NCI-H2107 (cell line): ENCODE measurements at regions not wholly inside any gene's neighbourhood (a gene's known extent, or its start where the extent isn't known, plus 50 kb on each side); places are given as distances from the start of the nearest gene placed in this dataset.

Experiments
- DNase-seq: peaks from one replicate; lab custom pipeline; 2025; lab: John Stamatoyannopoulos, UW

DNA sequence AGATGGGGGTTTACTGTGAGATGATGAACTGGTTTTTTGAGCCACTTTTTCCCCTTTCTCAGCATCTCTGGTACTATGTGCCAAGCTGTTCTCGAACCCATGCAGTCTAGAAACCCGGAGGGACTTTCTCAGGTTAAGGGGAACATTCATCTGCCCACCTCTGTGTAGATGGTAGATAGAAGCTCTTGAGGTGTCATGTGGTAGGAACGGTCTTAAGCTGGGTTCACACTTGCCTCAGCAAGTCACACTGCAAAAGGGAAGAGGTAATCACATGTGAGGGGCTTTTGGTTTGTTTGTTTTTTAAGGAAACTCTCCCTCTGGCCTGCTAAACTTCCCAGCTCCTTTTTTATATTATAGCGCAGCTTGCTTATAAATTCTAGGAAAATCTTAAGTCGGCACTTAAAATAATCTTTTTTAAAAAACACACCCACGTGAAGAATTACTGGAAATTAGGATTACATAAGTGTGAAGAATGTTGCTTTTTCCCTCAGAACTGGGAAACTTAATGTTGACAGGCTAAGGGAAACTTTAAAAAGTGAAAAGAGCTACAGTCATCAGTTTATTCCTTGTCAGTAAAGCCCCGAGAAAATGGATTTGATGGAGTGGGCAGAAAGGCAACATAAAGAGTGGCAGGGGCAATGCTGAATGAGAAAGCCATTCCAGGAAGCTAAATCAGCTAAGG, 430.3 kb downstream of the ARHGEF28 start:
- no peak for DNase-seq

DNA sequence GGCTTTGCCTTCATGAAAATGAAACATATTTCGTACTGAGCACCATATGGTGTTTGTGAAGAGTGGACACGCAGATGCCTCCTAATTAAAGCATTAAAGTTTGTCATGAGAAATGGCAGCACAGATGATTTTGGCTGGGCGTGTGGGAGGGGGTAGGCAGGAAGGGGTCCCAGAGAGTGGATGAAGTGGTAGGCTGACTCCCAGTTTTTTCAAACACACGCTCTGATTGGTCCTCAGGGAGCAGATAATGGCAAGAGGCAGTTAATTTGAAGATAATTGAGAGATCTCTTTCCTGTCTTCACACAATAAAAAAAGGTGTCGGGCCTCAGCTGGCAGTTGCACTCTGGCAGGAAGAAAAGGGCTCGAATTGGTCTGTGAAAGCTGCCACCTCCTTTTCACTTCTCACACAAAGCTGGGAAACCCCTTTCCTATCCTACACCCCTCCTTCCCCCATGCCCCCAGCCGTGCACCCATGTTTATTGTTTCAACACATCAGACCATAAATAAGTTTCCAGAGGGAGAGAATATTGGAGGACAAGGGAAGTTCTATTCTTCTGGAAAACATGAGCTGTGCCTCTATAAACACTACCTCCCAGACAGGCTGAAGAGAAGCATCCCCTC, 429.6 kb downstream of the ARHGEF28 start:
- DNase-seq: no peak

DNA sequence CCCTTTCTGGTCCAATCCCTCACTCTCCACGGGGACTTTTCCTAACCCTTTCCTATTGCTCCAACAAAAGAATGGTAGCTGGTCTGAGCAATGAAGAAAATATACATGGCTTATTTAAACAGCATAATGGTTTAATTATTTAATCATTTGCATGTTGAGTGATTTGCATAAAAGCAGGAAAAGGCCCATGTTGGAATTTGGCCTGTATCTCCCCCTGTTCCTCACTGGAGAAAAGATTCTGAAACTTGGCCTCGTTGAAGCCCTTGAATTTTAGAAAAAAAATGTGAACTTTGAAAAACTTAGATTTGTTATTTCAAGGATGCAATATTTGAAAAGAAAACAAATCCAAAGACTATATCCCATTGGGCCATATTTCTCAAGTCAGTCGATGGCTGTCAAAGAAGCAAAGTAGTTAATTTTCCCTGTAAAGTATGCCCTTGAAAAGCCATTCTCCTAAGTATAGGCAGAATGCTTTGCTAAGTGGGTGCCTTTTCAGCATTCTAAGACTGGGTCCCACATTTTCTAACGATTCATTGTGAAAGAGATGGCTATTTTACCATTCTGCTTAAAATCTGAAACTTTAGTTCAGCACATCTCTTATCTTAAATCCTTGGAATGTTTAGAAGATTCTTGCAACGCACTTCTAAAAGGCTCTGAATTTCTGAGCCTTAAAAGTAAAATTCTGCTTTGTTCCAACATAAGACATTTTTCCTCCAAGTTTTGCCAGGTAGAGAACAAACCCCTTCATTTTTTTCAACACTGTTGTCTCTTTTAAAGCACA, 428.8 kb downstream of the ARHGEF28 start:
- no peak for DNase-seq

DNA sequence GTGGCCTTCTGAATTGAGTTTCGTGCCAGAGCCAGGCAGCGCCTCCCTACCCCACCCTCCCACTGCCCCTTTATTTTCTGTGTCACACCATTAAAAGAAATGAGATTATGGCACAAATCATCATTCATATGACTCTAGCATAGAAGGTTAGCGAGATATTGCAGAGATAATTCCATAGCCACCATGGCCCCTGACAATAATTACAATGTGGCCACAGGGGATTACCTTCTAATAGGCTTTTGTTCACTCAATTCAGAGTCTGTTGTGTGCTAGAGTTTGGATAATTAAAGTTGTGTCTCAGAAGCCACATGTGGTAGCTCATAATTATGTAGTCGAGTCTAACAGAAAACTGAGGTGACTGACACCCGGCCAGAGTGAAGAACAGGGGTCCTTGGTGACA, 428.1 kb downstream of the ARHGEF28 start:
- no peak for DNase-seq

DNA sequence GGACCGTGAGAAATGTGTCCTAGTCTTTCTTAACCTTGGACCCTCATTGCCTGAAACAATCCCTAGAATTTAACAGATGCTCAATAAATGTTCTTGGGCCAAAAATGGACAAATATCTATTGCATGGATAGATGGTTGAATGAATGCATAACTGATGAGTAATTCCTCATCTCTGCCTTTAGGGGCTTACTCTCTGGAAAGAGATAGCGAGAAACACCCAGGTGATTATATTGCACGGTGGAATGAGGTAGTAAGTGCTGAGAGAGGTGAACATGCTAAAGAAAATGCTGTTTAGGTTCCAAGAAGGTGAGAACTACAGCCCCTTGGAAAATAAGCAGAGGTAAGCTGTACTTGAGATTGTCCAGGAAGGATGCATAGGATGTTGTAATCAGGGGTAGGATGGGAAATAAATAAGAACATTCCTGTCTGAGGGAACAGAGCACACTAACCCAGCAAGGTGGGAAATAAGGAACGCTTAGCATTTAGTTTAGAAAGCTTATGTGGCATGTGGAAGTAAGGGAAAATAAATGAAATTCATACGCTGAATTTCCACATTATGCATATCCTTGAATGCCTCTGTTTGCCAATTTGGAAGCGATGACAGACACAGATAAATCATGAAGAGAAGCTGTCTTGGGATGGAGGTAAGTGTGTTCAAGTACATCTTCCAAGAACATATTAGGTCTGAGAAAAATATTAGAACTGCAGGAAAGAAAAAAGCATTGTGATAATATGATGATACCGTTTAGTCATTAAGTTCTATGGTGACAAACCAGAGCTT, 426.6 kb downstream of the ARHGEF28 start:
- no peak for DNase-seq

DNA sequence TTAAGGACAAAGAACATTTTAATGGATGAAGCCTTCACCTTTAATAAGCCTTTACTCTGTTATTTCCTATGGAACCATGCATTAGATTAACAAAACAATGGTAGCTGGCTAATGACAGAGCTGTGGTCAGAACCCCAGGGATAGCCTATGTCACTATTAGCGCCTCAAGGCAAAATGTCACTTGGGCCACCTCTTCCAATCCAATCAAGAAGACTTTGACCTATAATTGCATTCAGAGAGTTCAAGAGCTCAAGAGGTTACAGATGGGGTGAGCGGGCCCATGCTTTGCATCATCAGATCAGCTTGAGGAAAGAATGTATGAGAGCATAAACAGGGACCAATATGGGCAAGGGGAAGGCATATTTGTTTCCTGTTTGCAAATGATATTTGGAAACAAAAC, 425.1 kb downstream of the ARHGEF28 start:
- no peak for DNase-seq

DNA sequence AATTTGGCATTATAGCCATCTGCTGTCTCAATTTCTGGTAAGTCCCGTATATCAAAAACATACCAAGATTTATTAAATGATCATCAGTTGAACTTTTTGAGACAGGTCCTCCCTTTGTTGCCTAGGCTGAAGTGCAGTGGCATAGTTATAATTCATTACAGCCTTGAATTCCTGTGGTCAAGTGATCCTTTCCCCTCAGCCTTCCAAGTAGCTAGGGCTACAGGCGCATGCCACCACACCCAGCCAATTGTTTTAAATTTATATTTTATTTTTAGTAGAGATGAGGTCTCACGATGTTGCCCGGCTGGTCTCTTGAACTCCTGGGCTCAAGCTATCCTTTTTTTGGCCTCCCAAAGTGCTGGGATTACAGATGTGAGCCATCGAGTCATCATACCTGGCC, 418.9 kb downstream of the ARHGEF28 start:
- DNase-seq: no peak

DNA sequence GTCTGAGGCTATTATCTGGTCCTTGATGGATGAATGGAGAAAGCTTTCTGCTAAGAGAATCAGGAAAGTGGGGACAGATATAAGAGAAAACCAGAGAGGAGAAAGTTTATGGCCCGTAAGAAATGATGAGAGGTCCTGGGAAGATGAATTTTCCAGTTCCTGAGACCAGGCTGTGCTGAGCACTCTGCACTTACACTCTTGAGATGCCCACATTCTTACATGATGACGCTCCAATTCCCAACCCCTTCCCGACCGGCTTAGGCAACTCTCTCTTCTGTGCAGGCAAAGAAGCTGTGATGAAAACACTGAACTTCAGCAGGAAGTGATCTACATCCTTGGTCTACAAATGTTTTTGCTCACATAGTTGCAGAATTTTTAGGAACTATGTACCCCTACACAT, 417.0 kb downstream of the ARHGEF28 start:
- DNase-seq: no peak

DNA sequence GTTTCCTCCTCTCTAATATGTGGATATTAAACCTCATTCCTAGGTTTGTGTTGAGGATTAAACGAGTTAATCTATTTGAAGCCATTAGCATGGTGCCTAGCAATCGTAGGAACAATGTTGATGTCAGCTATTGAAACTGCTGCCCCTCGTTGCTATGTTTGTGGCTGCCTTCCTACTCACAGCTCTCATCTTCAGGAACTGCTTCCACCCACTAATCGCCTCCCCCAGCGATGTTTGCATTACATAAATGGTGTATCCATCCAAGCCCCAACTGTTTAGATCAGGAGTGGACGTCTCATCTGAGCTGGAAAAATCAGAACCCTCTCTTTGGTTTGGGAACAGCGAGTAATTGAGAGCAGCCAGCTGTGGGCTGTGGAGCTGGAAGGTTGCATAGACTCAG, 416.6 kb downstream of the ARHGEF28 start:
- DNase-seq: no peak

DNA sequence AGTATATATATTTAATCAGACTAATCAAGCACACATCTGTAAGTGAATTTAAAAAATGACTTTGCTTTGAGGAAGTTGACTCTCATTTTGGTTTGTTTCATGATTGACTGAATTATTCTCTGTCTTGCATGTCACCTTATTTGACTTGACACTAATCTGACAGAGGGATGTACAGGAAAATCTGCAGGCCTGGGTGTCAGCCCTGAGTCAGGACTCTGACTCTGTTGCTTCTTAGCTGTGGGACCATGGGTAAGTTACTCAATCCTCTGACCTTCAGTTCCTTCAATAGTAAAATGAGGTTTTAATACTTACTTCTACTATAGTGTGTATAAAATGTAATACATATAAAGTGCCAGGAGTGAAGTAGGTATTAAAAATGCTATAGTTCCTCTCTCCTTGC, 415.9 kb downstream of the ARHGEF28 start:
- DNase-seq: no peak

DNA sequence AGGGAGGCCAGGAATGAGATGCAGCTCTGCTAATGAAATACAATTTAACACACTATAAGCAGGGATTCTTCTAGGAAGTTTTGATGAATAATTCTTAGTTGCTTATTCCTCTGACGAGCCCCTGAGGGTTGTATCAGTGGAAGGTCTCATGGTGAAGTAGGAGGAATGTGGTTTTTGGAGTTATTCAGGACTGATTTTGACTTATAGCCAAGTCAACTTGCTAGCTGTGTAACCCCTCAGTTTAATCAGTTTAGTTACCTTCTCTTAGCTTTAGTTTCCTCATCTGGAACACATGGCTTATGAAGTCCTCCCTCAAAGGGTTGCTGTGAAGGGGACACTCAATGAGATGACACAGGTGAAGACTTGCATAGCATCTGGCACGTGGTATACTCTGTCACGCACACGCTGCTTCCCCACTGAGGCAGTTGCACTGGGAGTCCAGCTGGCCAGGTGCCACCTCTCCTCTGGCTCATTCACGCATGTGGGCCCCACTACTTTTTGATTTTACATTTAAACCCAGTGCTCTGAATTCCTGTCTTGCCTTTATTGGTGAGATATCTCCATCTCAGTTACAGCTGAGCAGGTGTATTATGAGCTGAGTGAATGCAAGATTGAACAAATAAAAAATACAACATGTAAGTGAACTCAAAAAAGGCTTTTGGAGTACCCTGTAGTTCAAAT, 415.0 kb downstream of the ARHGEF28 start:
- DNase-seq: no peak

DNA sequence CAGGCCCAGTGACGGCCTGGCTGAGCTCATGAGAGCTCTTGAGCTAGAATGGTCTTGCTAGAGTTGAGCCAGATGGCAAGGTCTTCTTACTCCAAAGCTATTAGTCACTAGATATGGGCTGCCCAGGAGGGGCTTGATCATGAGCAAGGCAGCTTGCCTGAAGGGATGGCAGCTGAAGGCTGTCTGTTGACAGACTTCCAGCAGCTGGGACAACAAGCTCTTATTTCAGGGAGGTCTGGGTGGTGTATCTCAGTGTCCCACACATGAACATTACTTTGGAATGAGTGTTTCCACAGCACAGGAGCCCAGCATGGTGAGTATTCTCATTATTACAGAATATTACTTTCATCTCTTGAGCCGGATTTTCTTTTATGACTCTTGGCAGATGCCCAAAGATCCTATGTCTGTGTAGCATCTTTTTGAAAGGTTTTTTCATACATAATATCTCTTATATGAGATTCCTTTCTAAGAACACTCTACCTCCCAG, 414.1 kb downstream of the ARHGEF28 start:
- DNase-seq: no peak

DNA sequence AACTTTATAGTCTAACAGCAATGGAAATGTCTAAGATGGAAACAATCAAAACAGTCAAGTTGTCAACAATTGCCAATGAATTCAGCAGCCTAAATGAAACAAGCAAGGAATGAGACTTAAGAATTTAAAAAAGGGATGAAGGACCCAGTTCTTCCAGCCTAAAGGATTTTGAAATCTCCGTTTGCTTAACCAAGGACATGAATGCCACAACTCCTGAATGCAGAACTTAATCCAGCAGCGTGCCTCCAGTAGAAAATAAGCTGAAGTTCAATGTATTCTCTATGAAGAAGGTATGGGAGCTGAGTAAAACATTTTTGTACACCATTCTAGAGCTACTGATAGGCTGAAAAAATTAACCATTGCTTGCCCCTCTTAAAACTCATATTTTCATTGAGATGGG, 411.3 kb downstream of the ARHGEF28 start:
- no peak for DNase-seq

DNA sequence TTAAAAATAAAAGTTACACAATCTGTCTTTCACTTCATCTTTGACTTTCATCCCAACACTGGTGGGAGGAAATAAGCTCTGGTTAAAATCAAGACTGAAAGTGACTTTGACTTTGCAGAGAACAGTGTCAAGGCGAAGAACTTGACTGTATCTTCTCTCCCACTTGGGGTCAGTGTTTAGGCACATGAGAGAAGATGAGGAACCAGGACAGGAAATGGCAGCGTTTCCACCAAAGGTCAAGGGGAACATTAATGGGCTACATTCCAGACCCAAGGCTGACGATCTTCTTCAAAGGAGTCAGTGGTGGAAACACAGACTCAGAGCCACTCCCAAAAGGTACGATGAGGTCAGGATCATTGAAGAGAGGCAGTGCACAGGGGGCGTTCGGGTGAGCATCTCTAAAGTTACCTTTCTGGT, 409.5 kb downstream of the ARHGEF28 start:
- DNase-seq: no peak

DNA sequence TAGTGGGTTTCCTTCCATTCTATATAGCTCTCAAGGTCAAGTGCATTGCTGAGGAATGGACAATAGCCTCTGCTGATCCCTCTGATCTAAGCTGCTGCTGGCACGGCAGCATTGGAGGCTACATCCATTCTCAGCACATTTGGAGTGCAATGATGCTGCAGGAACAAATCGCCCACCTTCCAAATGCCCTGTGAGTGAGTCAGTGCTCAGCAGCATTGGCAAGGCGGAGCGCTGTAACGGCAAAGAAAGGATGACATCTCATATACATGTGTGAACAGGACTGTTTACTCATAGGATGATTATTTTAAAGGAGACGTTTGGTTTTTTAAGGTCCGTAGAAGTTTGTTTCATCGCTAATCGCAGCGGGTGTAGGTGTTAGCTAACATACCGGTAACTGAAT, 408.7 kb downstream of the ARHGEF28 start:
- DNase-seq: no peak

DNA sequence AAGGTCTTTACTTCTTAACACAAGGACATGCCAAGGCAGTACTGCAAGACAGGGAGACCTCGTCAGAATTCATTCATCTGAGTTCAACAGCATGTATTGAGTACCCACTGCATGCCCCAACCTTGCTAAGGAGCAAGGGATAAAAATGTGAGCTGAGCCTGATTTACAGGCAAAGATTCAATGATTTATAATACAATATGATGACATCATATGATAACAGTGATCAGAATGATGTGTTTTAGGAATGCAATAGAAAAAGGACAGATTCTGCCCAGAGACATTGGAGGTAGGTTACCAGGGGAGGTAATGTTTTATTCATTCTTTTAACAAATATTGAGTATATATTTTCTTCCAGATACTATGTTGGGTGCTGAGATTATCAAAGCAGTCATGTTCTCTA, 406.6 kb downstream of the ARHGEF28 start:
- no peak for DNase-seq

DNA sequence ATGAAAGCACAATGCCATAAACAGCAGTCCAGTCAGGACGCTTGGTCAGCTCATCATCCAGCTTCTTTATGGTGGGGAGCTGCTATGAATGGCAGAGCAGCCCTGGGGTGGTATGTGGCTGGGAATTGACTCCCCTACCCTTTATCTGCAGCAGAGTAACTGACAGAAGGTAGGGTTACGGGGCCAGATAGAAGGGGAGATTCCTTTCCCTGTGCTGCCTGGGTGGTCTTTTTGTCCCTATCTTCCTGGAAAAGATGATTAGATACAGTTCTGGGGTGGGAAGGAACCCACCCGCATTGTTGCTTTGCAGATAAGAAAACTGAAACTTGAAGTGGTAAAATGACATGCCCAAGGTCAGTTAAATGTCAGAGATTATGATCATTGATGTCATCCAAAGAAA, 405.5 kb downstream of the ARHGEF28 start:
- no peak for DNase-seq

DNA sequence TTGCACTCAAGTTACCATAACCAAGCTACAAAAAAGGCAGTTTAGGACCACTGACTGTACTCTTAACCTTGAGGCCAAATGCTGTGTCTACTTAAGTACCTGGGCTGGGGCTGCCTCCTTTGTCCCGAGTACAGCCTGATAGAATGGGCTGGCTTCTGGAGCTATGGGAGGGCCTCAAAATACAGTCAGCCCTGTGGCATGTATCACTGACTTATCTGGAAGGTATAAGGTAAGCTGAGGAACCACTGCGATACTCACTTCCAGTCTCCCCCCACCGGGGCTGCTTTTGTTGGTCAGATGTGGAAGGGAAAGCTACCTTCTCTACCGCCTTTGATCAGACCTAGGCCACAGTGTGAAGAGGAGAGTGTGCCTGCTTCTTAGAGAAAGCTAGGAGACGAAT, 404.8 kb downstream of the ARHGEF28 start:
- no peak for DNase-seq

DNA sequence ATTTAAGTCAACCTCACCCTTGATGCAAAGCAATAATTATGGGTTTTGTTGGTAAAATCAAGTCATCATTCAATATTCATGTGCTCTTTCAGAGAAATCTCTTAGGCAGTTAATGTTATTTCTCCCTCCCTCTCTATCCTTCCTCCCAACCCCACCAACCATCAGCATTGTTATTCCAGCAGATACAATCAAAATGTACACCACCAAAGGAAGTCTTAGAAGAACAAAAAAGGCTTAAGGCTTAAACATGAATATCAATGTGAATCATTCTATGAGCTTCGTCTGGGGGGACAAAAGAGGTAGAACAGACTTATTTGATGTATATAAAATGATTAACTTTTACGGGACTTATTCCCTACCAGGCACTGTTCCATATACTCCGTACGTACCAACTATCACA, 404.4 kb downstream of the ARHGEF28 start:
- DNase-seq: no peak

DNA sequence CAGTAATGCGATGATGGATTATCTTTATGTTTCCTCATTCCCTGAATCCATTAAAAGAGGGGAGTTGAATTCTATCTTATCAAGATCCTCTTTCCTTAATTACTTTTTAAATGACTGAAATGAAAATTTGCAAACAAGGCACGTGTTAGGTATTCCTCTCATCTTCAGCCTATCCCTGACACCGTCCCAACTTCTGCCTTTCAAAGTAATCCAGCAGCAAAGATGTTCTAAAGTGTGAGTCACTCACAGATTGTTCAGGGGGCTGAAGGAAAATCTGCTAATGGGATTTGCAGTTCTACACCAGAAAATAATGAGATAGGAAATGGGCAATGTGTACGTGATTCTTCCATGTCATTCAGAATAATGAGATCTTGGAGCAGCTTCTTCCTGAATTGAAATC, 403.0 kb downstream of the ARHGEF28 start:
- DNase-seq: no peak

DNA sequence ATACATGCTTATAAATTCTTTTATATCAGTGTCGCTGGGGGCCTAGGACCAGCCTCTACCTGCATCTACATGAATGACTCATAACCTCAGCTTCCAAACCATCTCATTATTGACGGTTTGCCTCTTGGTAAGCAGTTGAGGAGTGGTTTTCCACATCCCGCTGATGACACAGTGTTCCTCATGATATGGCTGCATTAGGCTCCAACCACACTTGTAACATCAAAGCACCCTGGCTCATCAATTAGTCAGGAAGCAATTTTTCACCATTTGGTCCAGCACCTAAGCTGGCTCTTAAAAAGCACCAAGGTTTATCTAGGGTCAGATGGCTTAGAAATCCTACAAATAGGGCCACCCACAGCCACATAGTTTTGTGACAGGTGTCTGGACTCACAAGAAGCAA, 402.4 kb downstream of the ARHGEF28 start:
- no peak for DNase-seq
